B cell (primary cell): ENCODE measurements at regions not wholly inside any gene's neighbourhood (a gene's known extent, or its start where the extent isn't known, plus 50 kb on each side); places are given as distances from the start of the nearest gene placed in this dataset.

ENCODE experiments used
- ATAC-seq: fragments of 200-7000 bp; cut with Tn5 transposase; one replicate; pipeline ENCODE4 v1.10.0; 2021; ENCODE audit warnings: low read depth, mild to moderate bottlenecking, moderate number of reproducible peaks, moderate library complexity
- CTCF ChIA-PET: fragments of 350-600 bp; sonication (Branson Sonifier 250); formaldehyde crosslinking; loops from one replicate; lab custom pipeline; 2021; ENCODE audit warnings: antibody characterized with exemption, inconsistent platforms; lab: Charles Lee
- POLR2A ChIA-PET: fragments of 350-600 bp; sonication (Branson Sonifier 250); formaldehyde crosslinking; loops from one replicate; lab custom pipeline; 2021; ENCODE audit warnings: antibody characterized with exemption; lab: Charles Lee
- DNase-seq: peaks from one replicate; pipeline ENCODE4 v3.0.0; 2013
- H2AFZ ChIP-seq: 2 replicates; pipeline ENCODE4 v1.6.1; 2012; ENCODE audit warnings: mild to moderate bottlenecking, low read depth, low read length; ENCODE audit not compliant: insufficient read depth, poor library complexity, severe bottlenecking
- H3K27ac ChIP-seq, 2 donors: 1 replicate in 1 of 2; 2 replicates in 1 of 2; pipeline ENCODE4 v1.5.1; 2012 to 2013; ENCODE audit warnings: low read length in 2 of 2, mild to moderate bottlenecking in 2 of 2, moderate library complexity in 1 of 2
- H3K27me3 ChIP-seq, 4 experiments: fragments of 200-600 bp in 1 of 4; sonication (generic) in 1 of 4; replicated peaks in 1 of 4; 1 replicate in 2 of 4; 2 replicates in 2 of 4; pipeline versions ENCODE4 v1.6.1 to v1.7.0; 2013 to 2016; ENCODE audit warnings: low read length in 3 of 4, mild to moderate bottlenecking in 2 of 4, mixed read lengths in 1 of 4, moderate library complexity in 1 of 4; ENCODE audit not compliant: insufficient read depth in 4 of 4, control insufficient read depth in 3 of 4; ENCODE audit errors: control extremely low read depth in 1 of 4
- H3K36me3 ChIP-seq, 2 experiments: replicated peaks in 1 of 2; 1 replicate in 1 of 2; 2 replicates in 1 of 2; pipeline versions ENCODE4 v1.6.1 to v1.7.1; 2013; ENCODE audit warnings: low read length in 1 of 2; ENCODE audit not compliant: insufficient read depth in 2 of 2, control insufficient read depth in 1 of 2; ENCODE audit errors: control extremely low read depth in 1 of 2, extremely low read depth in 1 of 2
- H3K4me1 ChIP-seq, 2 donors: fragments of 200-600 bp in 1 of 2; sonication (generic) in 1 of 2; 1 replicate in 1 of 2; 2 replicates in 1 of 2; pipeline versions ENCODE4 v1.5.1 to v1.6.1; 2013 to 2017; ENCODE audit warnings: low read length in 2 of 2; ENCODE audit not compliant: control insufficient read depth in 2 of 2, insufficient read depth in 2 of 2
- H3K4me2 ChIP-seq: replicated peaks from 2 replicates; pipeline ENCODE3; 2012; ENCODE audit warnings: mild to moderate bottlenecking, low read depth, low read length; ENCODE audit not compliant: poor library complexity, severe bottlenecking
- H3K4me3 ChIP-seq, 5 experiments: fragments of 200-600 bp in 1 of 5; sonication (generic) in 1 of 5; 1 replicate in 3 of 5; 2 replicates in 2 of 5; pipeline versions ENCODE4 v1.5.1 to v1.7.0; 2011 to 2016; ENCODE audit warnings: low read length in 4 of 5, mild to moderate bottlenecking in 4 of 5, low read depth in 2 of 5, control low read depth in 1 of 5, moderate library complexity in 1 of 5; ENCODE audit not compliant: insufficient read depth in 1 of 5; ENCODE audit errors: control extremely low read depth in 1 of 5, extremely low read depth in 1 of 5
- H3K79me2 ChIP-seq: fragments of 200-600 bp; sonication (generic); one replicate; pipeline ENCODE4 v1.6.0; 2016; ENCODE audit warnings: low read length; ENCODE audit not compliant: control insufficient read depth, insufficient read depth
- H3K9ac ChIP-seq: fragments of 200-600 bp; sonication (generic); 2 replicates; pipeline ENCODE4 v1.6.1; 2017; ENCODE audit warnings: mild to moderate bottlenecking, low read length, moderate library complexity
- H3K9me3 ChIP-seq, 3 donors: one replicate each; pipeline versions ENCODE4 v1.6.1 to v1.7.1; 2013; ENCODE audit warnings: low read length in 2 of 3; ENCODE audit not compliant: control insufficient read depth in 2 of 3, insufficient read depth in 1 of 3; ENCODE audit errors: control extremely low read depth in 1 of 3
- H4K20me1 ChIP-seq: 2 replicates; pipeline ENCODE4 v1.6.0; 2012; ENCODE audit warnings: mild to moderate bottlenecking, low read length; ENCODE audit not compliant: insufficient read depth, control insufficient read depth, poor library complexity, severe bottlenecking
- H3K27ac Mint-ChIP-seq: one replicate; pipeline ENCODE4 v1.8.0; 2021; ENCODE audit warnings: mixed read lengths
- H3K27me3 Mint-ChIP-seq: one replicate; pipeline ENCODE4 v1.8.0; 2021; ENCODE audit warnings: mixed read lengths
- H3K4me1 Mint-ChIP-seq: one replicate; pipeline ENCODE4 v1.8.0; 2021; ENCODE audit warnings: mixed read lengths
- H3K4me3 Mint-ChIP-seq: one replicate; pipeline ENCODE4 v1.8.0; 2021; ENCODE audit warnings: mixed read lengths
- H3K9me3 Mint-ChIP-seq: one replicate; pipeline ENCODE4 v1.8.0; 2022; ENCODE audit warnings: mixed read lengths; ENCODE audit not compliant: insufficient read depth
- CTCF ChIP-seq: fragments of 200-600 bp; IDR thresholded peaks from one replicate; pipeline ENCODE4 v1.8.0; 2022; ENCODE audit warnings: antibody characterized with exemption, mild to moderate bottlenecking
- EZH2 ChIP-seq: IDR thresholded peaks from 2 replicates; pipeline ENCODE4 v1.6.1; 2012; ENCODE audit warnings: borderline replicate concordance, low read depth, mild to moderate bottlenecking, moderate library complexity, low read length; ENCODE audit not compliant: insufficient read depth, poor library complexity, severe bottlenecking
- WGBS: methylation state at CpG from one replicate; pipeline ENCODE4 v1.1.5; 2013; ENCODE audit warnings: missing lambda C conversion rate; ENCODE audit not compliant: insufficient coverage; 5-methylcytosine and 5-hydroxymethylcytosine counted together
- intact Hi-C: fragments of 100-400 bp; cut with micrococcal nuclease; formaldehyde crosslinking; loops from one replicate; pipeline ENCODE4 v1.10.0; 2022

- H3K79me2 ChIP-seq = no peaks in the 10 kb centered on the region
- TF ChIP-seq CTCF (no peak), EZH2 (no peak)
- no peaks in the 10 kb centered on the region for H3K9me3 Mint-ChIP-seq
- DNase-seq = no peak
- no peaks in the 10 kb centered on the region for H3K36me3 ChIP-seq
- ChIA-PET CTCF (interaction anchor here (0.7 kb wide), 1 partner anchor 237 kb away, joined by 7 read pairs; no protein-coding TSS in a partner anchor), POLR2A (no interaction called here)
- intact Hi-C loops = no loop called here
- no peak overlapping the region for H2AFZ ChIP-seq
- H3K27ac ChIP-seq = no peak overlapping the region
- H3K27me3 ChIP-seq = no peaks in the 10 kb centered on the region
- ATAC-seq = no peak
- H3K4me1 ChIP-seq = no peaks in the 10 kb centered on the region
- no peak overlapping the region for H3K9ac ChIP-seq
- H3K4me2 ChIP-seq = no peak overlapping the region
- no peak overlapping the region for H3K27ac Mint-ChIP-seq
- H3K27me3 Mint-ChIP-seq = no peaks in the 10 kb centered on the region
- no CpG with 5 or more reads among the region's 1 CpG for WGBS
- H3K4me1 Mint-ChIP-seq = peaks cover 2% of the 10 kb centered on the region
- H3K9me3 ChIP-seq = no peaks in the 10 kb centered on the region
- H4K20me1 ChIP-seq = no peaks in the 10 kb centered on the region
- peak overlapping the region; percentile 19 for H3K4me3 Mint-ChIP-seq
- H3K4me3 ChIP-seq = no peak overlapping the region
Observed at GRCh38 chrX:22803353-22803752, 196.4 kb upstream of the DDX53 start.

GRCh38 chrX:22810876-22811275, 188.9 kb upstream of the DDX53 start:
- no peaks in the 10 kb centered on the region for H3K79me2 ChIP-seq
- ChIA-PET POLR2A (no interaction called here), CTCF (no interaction called here)
- H3K4me2 ChIP-seq = no peak overlapping the region
- TF ChIP-seq EZH2 (no peak), CTCF (no peak)
- DNase-seq (no peak), ATAC-seq (no peak)
- Mint-ChIP-seq H3K27me3 (no peaks in the 10 kb centered on the region), H3K4me1 (no peaks in the 10 kb centered on the region), H3K4me3 (no peak overlapping the region), H3K9me3 (no peaks in the 10 kb centered on the region), H3K27ac (no peak overlapping the region)
- H4K20me1 ChIP-seq = no peaks in the 10 kb centered on the region
- no peak overlapping the region for H3K4me3 ChIP-seq
- no peak overlapping the region for H3K9ac ChIP-seq
- intact Hi-C loops = no loop called here
- H3K27ac ChIP-seq = no peak overlapping the region
- H2AFZ ChIP-seq = no peak overlapping the region
- no peaks in the 10 kb centered on the region for H3K9me3 ChIP-seq
- no CpG with 5 or more reads among the region's 2 CpGs for WGBS
- H3K36me3 ChIP-seq = no peaks in the 10 kb centered on the region
- H3K4me1 ChIP-seq = no peaks in the 10 kb centered on the region
- no peaks in the 10 kb centered on the region for H3K27me3 ChIP-seq
